ENCODE measurements at regions not wholly inside any gene's neighbourhood (a gene's known extent, or its start where the extent isn't known, plus 50 kb on each side); places are given as distances from the start of the nearest gene placed in this dataset.

DNA sequence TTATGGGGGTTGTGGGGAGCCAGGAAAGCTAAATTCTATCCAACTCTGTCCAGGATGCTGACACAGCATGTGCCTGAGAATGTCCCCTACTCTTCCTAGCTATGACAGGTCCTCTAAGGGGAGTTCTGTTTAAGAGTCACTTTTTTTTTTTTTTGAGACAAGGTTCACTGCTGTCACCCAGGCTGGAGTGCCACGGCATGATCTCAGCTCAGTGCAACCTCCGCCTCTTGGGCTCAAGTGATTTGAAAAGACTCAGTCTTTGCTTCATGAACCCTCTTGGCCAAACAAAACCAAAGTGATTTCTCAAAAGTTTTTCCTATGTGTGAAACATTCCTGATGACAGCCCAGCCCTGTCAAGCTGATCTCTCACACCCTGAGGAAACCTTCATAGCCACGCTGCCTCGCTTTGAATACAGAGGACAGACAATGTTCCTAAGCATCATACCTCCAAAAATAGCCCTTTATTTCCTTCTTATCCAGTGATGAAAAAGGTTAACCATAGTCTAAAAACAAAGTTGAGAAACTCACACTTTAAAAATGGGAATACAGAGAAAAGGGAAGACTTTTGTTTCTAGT is 105.5 kb upstream of the PROK2 start:
- Histone ChIP-seq H3K4me3 (no peak overlapping the region), H2AFZ (peak overlapping the region; percentile 59; the same call in 1 of the 2 replicates), H3K4me2 (no peak overlapping the region), H3K27ac (ENCODE audit: low read depth) (no peak overlapping the region), H3K27me3 (ENCODE audit: insufficient read depth) (no peaks in the 10 kb centered on the region), H4K20me1 (replicated peaks; ENCODE audit: insufficient read depth) (no peaks in the 10 kb centered on the region), H3F3A (replicated peaks; ENCODE audit: low read depth) (no peaks in the 10 kb centered on the region), H3K9me2 (ENCODE audit: insufficient read depth) (peaks cover 20% of the 10 kb centered on the region), H3K79me2 (replicated peaks; ENCODE audit: insufficient read depth) (no peaks in the 10 kb centered on the region), H3K4me1 (ENCODE audit: insufficient read depth) (peaks cover 13% of the 10 kb centered on the region), H3K36me3 (ENCODE audit: insufficient read depth) (no peaks in the 10 kb centered on the region)
- Mint-ChIP-seq H3K27me3 (ENCODE audit: insufficient read depth, low read depth, poor library complexity) (peaks cover 4% of the 10 kb centered on the region), H3K9me3 (no peaks in the 10 kb centered on the region; the same call in 2 of the 3 replicates), H3K4me3 (no peak overlapping the region), H3K4me1 (peaks cover 18% of the 10 kb centered on the region), H3K36me3 (ENCODE audit: low read depth) (no peaks in the 10 kb centered on the region), H3K27ac (no peak overlapping the region)
- ATAC-seq (no peak), DNase-seq (ENCODE audit: low spot score) (no peak)
- TF ChIP-seq CREB1 (CRISPR knock-in tag; IDR thresholded peaks at IDR 0.05; ENCODE audit: low read depth) = no peak
- TF ChIP-seq ZNF331 (CRISPR knock-in tag; IDR thresholded peaks at IDR 0.05; ENCODE audit: low read depth) = no peak
- no peak for TF ChIP-seq EZH2 (IDR thresholded peaks at IDR 0.05; ENCODE audit: low read depth, unreplicated experiment)
- TF ChIP-seq, protein P1, sequence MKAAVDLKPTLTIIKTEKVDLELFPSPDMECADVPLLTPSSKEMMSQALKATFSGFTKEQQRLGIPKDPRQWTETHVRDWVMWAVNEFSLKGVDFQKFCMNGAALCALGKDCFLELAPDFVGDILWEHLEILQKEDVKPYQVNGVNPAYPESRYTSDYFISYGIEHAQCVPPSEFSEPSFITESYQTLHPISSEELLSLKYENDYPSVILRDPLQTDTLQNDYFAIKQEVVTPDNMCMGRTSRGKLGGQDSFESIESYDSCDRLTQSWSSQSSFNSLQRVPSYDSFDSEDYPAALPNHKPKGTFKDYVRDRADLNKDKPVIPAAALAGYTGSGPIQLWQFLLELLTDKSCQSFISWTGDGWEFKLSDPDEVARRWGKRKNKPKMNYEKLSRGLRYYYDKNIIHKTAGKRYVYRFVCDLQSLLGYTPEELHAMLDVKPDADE (IDR thresholded peaks at IDR 0.05) = no peak
- TF ChIP-seq NANOG (IDR thresholded peaks at IDR 0.05; ENCODE audit: borderline replicate concordance) = no peak
- no peak for TF ChIP-seq EZH2phosphoT487 (IDR thresholded peaks at IDR 0.05; ENCODE audit: unreplicated experiment)
- TF ChIP-seq ZNF462 (CRISPR knock-in tag; IDR thresholded peaks at IDR 0.05) = no peak
- no peak for TF ChIP-seq STAT1 (IDR thresholded peaks at IDR 0.05; ENCODE audit: unreplicated experiment)
- TF ChIP-seq ZNF114 (CRISPR knock-in tag; IDR thresholded peaks at IDR 0.05) = no peak
- TF ChIP-seq, protein P2, sequence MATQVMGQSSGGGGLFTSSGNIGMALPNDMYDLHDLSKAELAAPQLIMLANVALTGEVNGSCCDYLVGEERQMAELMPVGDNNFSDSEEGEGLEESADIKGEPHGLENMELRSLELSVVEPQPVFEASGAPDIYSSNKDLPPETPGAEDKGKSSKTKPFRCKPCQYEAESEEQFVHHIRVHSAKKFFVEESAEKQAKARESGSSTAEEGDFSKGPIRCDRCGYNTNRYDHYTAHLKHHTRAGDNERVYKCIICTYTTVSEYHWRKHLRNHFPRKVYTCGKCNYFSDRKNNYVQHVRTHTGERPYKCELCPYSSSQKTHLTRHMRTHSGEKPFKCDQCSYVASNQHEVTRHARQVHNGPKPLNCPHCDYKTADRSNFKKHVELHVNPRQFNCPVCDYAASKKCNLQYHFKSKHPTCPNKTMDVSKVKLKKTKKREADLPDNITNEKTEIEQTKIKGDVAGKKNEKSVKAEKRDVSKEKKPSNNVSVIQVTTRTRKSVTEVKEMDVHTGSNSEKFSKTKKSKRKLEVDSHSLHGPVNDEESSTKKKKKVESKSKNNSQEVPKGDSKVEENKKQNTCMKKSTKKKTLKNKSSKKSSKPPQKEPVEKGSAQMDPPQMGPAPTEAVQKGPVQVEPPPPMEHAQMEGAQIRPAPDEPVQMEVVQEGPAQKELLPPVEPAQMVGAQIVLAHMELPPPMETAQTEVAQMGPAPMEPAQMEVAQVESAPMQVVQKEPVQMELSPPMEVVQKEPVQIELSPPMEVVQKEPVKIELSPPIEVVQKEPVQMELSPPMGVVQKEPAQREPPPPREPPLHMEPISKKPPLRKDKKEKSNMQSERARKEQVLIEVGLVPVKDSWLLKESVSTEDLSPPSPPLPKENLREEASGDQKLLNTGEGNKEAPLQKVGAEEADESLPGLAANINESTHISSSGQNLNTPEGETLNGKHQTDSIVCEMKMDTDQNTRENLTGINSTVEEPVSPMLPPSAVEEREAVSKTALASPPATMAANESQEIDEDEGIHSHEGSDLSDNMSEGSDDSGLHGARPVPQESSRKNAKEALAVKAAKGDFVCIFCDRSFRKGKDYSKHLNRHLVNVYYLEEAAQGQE (IDR thresholded peaks at IDR 0.05; ENCODE audit: unreplicated experiment) = no peak
- TF ChIP-seq JUNB (IDR thresholded peaks at IDR 0.05; ENCODE audit: unreplicated experiment) = no peak
